HG03108 (cell line): ENCODE measurements at regions not wholly inside any gene's neighbourhood (a gene's known extent, or its start where the extent isn't known, plus 50 kb on each side); places are given as distances from the start of the nearest gene placed in this dataset.
A peak's percentile ranks its signal among the peaks of the same experiment; 100 is the strongest.

Experiments
- ATAC-seq: cut with Tn5 transposase; IDR thresholded peaks from one replicate; pipeline ENCODE4 v1.9.1; 2021; ENCODE audit warnings: moderate library complexity; ENCODE audit not compliant: unreplicated experiment

- ATAC-seq, result no peak
These were observed 541.1 kb upstream of the CAMK1G start for GRCh38 chr1:209042413-209042812.

- no peak for ATAC-seq
These were observed 538.0 kb upstream of the CAMK1G start for GRCh38 chr1:209045331-209046057.

DNA sequence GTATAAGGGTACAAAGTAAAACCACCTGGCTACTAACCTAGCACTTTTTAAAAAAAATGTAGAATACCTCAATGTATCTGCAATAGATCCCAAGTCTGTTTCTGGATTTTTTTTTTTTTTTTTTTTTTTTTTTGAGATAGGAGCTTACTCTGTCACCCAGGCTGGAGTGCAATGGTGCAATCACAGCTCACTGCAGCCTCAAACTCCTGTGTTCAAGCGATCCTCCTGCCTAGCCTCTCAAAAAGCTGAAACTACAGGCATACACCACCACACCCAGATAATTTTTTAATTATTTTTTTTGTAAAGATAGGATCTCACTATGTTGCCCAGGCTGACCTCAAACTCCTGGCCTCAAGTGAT, 537.5 kb upstream of the CAMK1G start:
- no peak for ATAC-seq

DNA sequence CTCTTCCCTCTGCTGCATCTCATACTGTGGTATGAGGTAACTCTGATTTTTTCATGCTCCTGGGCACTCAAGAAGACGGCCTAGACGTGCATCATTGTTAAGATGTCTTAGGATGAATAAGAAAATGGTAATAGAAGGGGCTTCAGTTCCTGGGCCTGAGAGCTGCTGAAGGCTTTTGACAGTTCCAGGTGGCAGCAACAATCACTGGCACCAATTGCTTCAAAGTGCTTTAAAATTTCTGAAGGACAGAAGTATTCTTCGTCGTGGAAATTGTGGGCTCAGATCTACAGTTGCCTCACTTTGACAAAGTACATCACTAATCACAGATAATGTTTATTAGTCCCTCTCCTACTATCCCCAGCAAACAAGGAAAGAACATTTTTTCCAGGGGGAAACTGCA, 536.6 kb upstream of the CAMK1G start:
- ATAC-seq, result no peak

DNA sequence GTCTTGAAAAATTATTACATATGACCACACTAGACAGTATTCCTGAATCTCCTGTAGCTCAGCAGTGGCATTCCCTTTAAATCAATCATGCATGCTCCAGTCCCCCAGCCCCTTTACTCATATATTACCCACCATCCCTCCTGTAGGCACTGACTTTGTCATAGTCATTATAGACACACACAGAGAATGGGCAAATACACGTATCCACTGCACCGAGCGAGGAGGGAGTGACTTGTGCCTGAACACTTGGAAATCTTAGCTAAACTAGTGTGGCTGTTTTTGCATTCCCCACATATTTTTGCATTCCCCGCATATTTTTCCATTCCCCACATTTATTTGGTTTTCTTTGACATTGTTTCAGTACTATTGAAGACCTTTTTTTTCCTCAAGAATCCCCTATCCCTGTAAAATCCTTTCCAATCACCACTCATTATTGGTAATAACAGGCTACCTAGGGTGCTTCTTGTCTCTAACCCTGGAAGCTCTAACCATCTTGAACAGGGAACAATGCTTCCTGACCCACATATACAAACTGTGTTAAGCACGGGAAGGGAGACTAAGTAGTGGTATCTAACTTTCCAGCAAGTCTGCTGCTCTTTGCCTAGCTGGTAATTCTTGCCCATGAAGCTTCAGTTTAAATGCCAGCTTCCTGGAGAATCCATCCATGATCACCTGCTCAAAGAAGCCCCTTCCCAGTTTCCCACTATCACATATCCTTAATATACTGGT, 534.4 kb upstream of the CAMK1G start:
- ATAC-seq, result no peak

- no peak for ATAC-seq
These were observed 531.9 kb upstream of the CAMK1G start for GRCh38 chr1:209051570-209051969.

DNA sequence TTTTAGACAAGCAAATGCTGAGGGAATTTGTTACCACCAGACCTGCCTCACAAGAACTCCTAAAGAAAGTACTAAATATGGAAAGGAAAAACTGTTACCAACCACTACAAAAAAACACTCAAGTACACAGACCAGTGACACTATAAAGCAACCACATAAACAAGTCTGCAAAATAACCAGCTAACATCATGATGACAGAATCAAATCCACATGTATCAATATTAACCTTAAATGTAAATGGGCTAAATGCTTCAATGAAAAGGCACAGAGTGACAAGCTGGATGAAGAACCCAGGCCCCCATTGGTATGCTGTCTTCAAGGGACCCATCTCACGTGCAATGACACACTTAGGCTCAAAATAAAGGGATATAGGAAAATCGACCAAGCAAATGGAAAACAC, 529.9 kb upstream of the CAMK1G start:
- ATAC-seq, result no peak

- no peak for ATAC-seq
These were observed 526.4 kb upstream of the CAMK1G start for GRCh38 chr1:209057083-209057482.

DNA sequence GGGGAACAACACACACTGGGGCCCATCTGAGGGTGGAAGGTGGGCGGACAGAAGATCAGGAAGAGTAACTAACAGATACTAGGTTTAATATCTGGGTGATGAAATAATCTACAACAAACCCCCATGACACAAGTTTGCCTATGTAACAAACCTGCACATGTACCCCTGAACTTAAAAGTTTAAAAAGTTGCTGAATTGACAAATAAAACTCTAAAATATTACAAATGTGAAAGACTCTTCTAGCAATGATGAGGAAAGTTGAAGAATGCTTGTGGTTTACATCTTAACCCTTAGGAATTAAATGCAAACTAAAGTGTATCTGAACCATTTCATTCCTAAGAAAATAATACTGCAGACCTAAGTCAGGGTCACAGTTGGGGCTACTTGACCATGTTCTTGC, 525.6 kb upstream of the CAMK1G start:
- no peak for ATAC-seq

DNA sequence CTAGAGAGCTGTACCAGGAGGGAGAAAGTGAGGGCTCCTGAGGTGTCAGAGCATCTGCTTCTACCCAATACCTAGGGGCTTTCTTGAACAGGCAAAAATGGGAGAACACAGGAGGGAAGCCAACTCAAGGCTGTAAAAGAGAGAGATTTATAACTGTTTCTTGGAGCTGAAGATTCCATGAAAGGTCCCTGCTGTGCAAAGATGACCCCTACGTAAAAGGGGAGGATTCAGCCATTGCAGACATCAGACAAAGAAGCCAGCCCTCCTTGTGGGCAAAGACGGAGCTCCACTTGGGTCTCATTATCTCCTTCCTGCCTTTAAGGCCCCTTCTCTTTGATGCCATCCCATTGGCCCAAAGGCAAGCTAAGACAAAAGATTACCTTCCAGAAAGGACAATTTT, 524.1 kb upstream of the CAMK1G start:
- no peak for ATAC-seq

GRCh38 chr1:209059981-209060380, 523.5 kb upstream of the CAMK1G start:
- no peak for ATAC-seq

DNA sequence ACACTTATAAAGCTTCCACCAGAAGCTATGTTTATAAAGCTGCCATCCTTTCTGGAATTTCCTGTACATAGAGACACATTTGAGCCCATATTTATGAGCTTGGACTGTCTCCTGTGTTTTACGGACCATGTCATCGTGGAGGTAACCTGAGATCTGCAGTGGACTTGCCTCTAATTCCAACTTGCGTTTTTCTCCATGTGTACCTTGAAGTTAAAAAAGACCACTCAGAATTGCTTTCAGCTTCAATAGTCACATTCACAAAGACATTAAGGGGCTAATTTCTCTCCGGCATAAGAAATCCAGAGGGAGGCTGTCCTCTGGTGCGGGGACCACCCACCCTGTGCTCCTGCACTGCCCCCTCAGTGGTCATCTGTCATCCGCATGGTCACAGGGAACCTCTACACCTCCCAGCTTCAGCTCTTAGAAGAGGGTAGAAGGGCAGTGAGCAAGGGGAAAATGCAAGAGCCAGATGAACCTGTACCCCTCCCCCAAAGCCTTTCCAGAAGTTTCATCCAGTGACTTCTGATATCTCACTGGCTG, 521.4 kb upstream of the CAMK1G start:
- ATAC-seq, result no peak

DNA sequence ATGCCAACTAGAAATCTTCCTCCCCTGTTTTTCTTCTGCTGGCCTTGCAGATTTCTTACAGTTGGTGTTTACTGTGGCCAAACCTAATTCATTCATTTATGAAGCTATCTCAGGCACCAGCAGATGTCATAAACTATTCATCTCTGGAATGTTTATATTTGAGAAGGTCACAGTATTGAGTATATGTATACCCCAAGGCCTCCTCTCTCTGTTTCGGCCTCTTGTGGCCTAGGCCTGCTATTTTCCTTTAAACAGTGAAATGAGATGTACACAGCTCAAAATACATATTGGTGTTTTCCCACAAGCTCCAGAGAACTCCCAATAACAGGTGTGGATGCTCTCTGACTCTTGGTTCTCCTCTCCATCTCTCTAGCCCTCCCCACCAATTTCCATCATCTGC, 520.7 kb upstream of the CAMK1G start:
- ATAC-seq, result peak; percentile 59

GRCh38 chr1:209063767-209064659, 519.5 kb upstream of the CAMK1G start:
- no peak for ATAC-seq

- no peak for ATAC-seq
These were observed 518.4 kb upstream of the CAMK1G start for GRCh38 chr1:209064850-209065706.

DNA sequence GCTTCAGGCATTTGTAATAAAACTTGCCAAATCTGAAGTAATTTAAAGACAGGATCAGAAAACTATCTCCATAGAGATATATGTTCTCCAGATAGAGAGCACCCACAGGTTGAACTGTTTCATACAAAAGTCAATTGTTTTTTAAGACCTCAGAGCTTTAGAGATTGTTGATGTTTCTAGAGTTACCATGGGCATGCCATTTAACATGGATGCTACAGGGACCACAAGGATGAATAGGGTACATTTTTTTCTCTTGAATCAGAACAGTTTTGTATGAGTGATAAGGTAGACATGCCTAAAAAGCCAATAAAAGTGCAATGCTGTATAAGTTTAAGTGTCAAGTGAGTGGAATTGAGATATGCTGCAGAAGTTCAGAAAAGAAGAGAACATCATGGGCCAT, 511.0 kb upstream of the CAMK1G start:
- no peak for ATAC-seq

GRCh38 chr1:209073879-209074278, 509.6 kb upstream of the CAMK1G start:
- no peak for ATAC-seq

- no peak for ATAC-seq
These were observed 508.8 kb upstream of the CAMK1G start for GRCh38 chr1:209074575-209075250.

DNA sequence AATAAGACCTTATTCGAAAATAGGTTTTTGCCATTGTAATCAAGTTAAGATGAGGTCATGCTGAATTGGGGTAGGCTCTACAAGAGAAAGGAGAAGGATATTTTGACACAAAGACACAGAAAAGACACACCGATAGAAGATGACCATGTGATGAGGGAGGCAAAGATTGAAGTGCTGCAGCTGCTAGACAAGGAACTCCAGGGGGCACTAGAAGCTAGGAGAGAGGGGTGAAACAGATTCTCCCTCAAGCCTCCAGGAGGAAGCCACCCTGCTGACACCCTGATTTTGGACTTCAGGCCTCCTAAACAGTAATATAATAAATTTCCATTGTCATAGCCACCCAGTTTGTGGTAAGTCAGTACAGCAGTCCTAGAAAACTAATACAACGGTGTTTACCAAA, 506.8 kb upstream of the CAMK1G start:
- ATAC-seq, result no peak
